ENCODE measurements at regions not wholly inside any gene's neighbourhood (a gene's known extent, or its start where the extent isn't known, plus 50 kb on each side); places are given as distances from the start of the nearest gene placed in this dataset.

DNA sequence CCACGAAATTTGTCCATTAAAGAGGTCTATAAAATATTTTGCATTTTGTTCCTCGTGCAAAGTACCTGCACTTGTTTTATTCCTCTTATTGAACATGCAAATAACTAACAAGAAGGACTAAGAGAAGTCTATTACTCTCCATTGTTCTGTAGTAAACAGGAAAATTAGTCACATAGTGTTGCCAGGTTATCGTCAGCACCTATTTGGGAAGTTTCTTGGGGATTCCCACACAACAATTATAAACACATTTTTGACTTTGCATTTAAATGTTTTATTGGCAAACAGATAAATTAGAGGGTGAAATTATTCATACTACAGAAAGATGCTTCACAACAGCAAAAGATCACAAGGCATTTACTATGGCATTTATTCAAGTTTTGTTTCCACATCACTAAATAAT is 174.5 kb downstream of the ZC3H11B start:
- no peak overlapping the region for H2AFZ ChIP-seq (ENCODE audit: low read length)
- H4K20me1 ChIP-seq (ENCODE audit: insufficient read depth, low read length) = no peaks in the 10 kb centered on the region
- no peak overlapping the region for H3K4me3 ChIP-seq (ENCODE audit: insufficient read depth, low read length)
- no peak overlapping the region for H3K27ac ChIP-seq (ENCODE audit: low read depth, low read length)
- H3K9me3 ChIP-seq (ENCODE audit: low read depth, low read length) = no peaks in the 10 kb centered on the region
- TF ChIP-seq CTCF (IDR thresholded peaks at IDR 0.05; ENCODE audit: extremely low read depth, low read depth, low read length) = no peak
- peaks cover 12% of the 10 kb centered on the region for H3K4me1 ChIP-seq (ENCODE audit: insufficient read depth, low read length)
- H3K79me2 ChIP-seq (ENCODE audit: insufficient read depth, low read length) = no peaks in the 10 kb centered on the region
- H3K27me3 ChIP-seq (ENCODE audit: insufficient read depth, low read length) = no peaks in the 10 kb centered on the region
- DNase-seq (ENCODE audit: insufficient read length, low spot score, missing footprints) = no peak
- no peaks in the 10 kb centered on the region for H3K36me3 ChIP-seq (ENCODE audit: insufficient read depth, low read length)
- no peak overlapping the region for H3K4me2 ChIP-seq (ENCODE audit: insufficient read depth, low read length)

DNA sequence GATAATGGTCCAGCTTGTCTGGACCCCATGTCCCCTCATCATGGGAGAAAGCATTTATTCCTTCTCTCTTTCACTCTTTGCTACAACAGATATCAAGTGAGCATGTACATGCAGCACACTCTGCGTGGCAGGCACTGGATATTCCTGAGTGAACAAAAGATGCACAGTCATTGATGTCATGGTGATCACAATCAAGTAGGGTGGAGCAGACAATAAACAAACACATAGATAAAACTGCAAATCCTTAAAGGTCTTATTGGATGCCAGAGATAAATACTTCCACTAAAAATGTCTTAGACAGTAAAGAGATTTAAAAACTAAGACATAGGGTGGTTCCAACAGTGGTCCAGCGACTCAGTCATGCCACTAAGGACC is 178.0 kb downstream of the ZC3H11B start:
- H3K9me3 ChIP-seq (ENCODE audit: low read depth, low read length) = no peaks in the 10 kb centered on the region
- no peaks in the 10 kb centered on the region for H3K79me2 ChIP-seq (ENCODE audit: insufficient read depth, low read length)
- H3K27me3 ChIP-seq (ENCODE audit: insufficient read depth, low read length) = no peaks in the 10 kb centered on the region
- no peak for TF ChIP-seq CTCF (IDR thresholded peaks at IDR 0.05; ENCODE audit: extremely low read depth, low read depth, low read length)
- H2AFZ ChIP-seq (ENCODE audit: low read length) = no peak overlapping the region
- H4K20me1 ChIP-seq (ENCODE audit: insufficient read depth, low read length) = no peaks in the 10 kb centered on the region
- H3K4me3 ChIP-seq (ENCODE audit: insufficient read depth, low read length) = no peak overlapping the region
- no peak overlapping the region for H3K27ac ChIP-seq (ENCODE audit: low read depth, low read length)
- peaks cover 7% of the 10 kb centered on the region for H3K4me1 ChIP-seq (ENCODE audit: insufficient read depth, low read length)
- no peak for DNase-seq (ENCODE audit: insufficient read length, low spot score, missing footprints)
- no peak overlapping the region for H3K4me2 ChIP-seq (ENCODE audit: insufficient read depth, low read length)
- no peaks in the 10 kb centered on the region for H3K36me3 ChIP-seq (ENCODE audit: insufficient read depth, low read length)

- H3K27me3 ChIP-seq (ENCODE audit: insufficient read depth, low read length) = no peaks in the 10 kb centered on the region
- DNase-seq (ENCODE audit: insufficient read length, low spot score, missing footprints) = no peak
- no peak overlapping the region for H3K4me2 ChIP-seq (ENCODE audit: insufficient read depth, low read length)
Measured at GRCh38 chr1:219434285-219434922, 178.5 kb downstream of the ZC3H11B start.

More at GRCh38 chr1:219434285-219434922, 178.5 kb downstream of the ZC3H11B start:
- no peaks in the 10 kb centered on the region for H3K36me3 ChIP-seq (ENCODE audit: insufficient read depth, low read length)
- H3K79me2 ChIP-seq (ENCODE audit: insufficient read depth, low read length) = no peaks in the 10 kb centered on the region
- H3K4me1 ChIP-seq (ENCODE audit: insufficient read depth, low read length) = peaks cover 7% of the 10 kb centered on the region
- no peak overlapping the region for H2AFZ ChIP-seq (ENCODE audit: low read length)
- H3K27ac ChIP-seq (ENCODE audit: low read depth, low read length) = no peak overlapping the region
- H3K9me3 ChIP-seq (ENCODE audit: low read depth, low read length) = no peaks in the 10 kb centered on the region
- TF ChIP-seq CTCF (IDR thresholded peaks at IDR 0.05; ENCODE audit: extremely low read depth, low read depth, low read length) = no peak
- H4K20me1 ChIP-seq (ENCODE audit: insufficient read depth, low read length) = no peaks in the 10 kb centered on the region
- no peak overlapping the region for H3K4me3 ChIP-seq (ENCODE audit: insufficient read depth, low read length)
